Brain microvascular endothelial cell (primary cell): ENCODE measurements at regions not wholly inside any gene's neighbourhood (a gene's known extent, or its start where the extent isn't known, plus 50 kb on each side); places are given as distances from the start of the nearest gene placed in this dataset.
"Not testable (repeated sequence)": the region's sequence is repeated elsewhere in the genome, so short reads cannot be mapped to it uniquely, and the experiment has no call there.

Experiments used
- DNase-seq: peaks from one replicate; pipeline ENCODE4 v3.0.0-alpha.2; 2020
- H3K27ac ChIP-seq: fragments of 250-450 bp; sonication (Bioruptor Pico); 2 replicates; pipeline ENCODE4 v1.5.1; 2020; ENCODE audit warnings: mild to moderate bottlenecking, moderate library complexity
- H3K27me3 ChIP-seq: fragments of 250-450 bp; sonication (Bioruptor Pico); replicated peaks from 2 replicates; pipeline ENCODE4 v1.5.1; 2020; ENCODE audit warnings: mild to moderate bottlenecking
- H3K36me3 ChIP-seq: fragments of 250-450 bp; sonication (Bioruptor Pico); replicated peaks from 2 replicates; pipeline ENCODE4 v1.5.1; 2020; ENCODE audit warnings: mild to moderate bottlenecking
- H3K4me3 ChIP-seq: 2 replicates; pipeline ENCODE4 v1.5.1; 2011; ENCODE audit warnings: low read depth, mild to moderate bottlenecking, control low read depth, low read length, moderate library complexity
- CTCF ChIP-seq: IDR thresholded peaks from 2 replicates; pipeline ENCODE4 v1.5.1; 2011; ENCODE audit warnings: low read depth, mild to moderate bottlenecking, moderate library complexity, low read length, control low read depth, inconsistent platforms; ENCODE audit errors: missing control alignments
- in situ Hi-C: cut with HindIII; loops from 2 replicates; pipeline ENCODE4 v1.10.0; 2017; ENCODE audit warnings: low sequenced_read_pairs, low pct_ligation_motif_present

GRCh38 chr1:147052677-147053076, 114.6 kb downstream of the NBPF12 start:
- DNase-seq = no peak
- no peak for TF ChIP-seq CTCF
- no peak overlapping the region for H3K27ac ChIP-seq
- no peak overlapping the region for H3K4me3 ChIP-seq
- H3K27me3 ChIP-seq = no peaks in the 10 kb centered on the region
- in situ Hi-C loops = no loop called here
- H3K36me3 ChIP-seq = no peaks in the 10 kb centered on the region

GRCh38 chr1:147052143-147052542, 114.0 kb downstream of the NBPF12 start:
- Histone ChIP-seq H3K36me3 (no peaks in the 10 kb centered on the region), H3K27me3 (no peaks in the 10 kb centered on the region), H3K27ac (no peak overlapping the region), H3K4me3 (no peak overlapping the region)
- in situ Hi-C loops = no loop called here
- DNase-seq = no peak
- TF ChIP-seq CTCF = no peak

- Histone ChIP-seq H3K27me3 (no peaks in the 10 kb centered on the region), H3K27ac (no peak overlapping the region), H3K4me3 (no peak overlapping the region), H3K36me3 (no peaks in the 10 kb centered on the region)
- no peak for DNase-seq
- TF ChIP-seq CTCF = no peak
- in situ Hi-C loops = no loop called here
These were observed 113.0 kb downstream of the NBPF12 start for GRCh38 chr1:147051136-147051535.

- in situ Hi-C loops = no loop called here
These were observed 112.5 kb downstream of the NBPF12 start for GRCh38 chr1:147050654-147051053.

GRCh38 chr1:147046863-147047394, 108.8 kb downstream of the NBPF12 start:
- H3K27me3 ChIP-seq, H3K4me3 ChIP-seq, H3K27ac ChIP-seq, H3K36me3 ChIP-seq, DNase-seq, in situ Hi-C loops: not testable (repeated sequence)

More at GRCh38 chr1:147050654-147051053, 112.5 kb downstream of the NBPF12 start:
- H3K27me3 ChIP-seq = no peaks in the 10 kb centered on the region
- DNase-seq = no peak
- no peaks in the 10 kb centered on the region for H3K36me3 ChIP-seq
- no peak overlapping the region for H3K27ac ChIP-seq
- no peak overlapping the region for H3K4me3 ChIP-seq
- TF ChIP-seq CTCF = no peak

- no peak overlapping the region for H3K4me3 ChIP-seq
- no peak overlapping the region for H3K27ac ChIP-seq
- DNase-seq = no peak
- TF ChIP-seq CTCF = no peak
- H3K27me3 ChIP-seq = no peaks in the 10 kb centered on the region
- in situ Hi-C loops = no loop called here
- no peaks in the 10 kb centered on the region for H3K36me3 ChIP-seq
These were observed 108.2 kb downstream of the NBPF12 start for GRCh38 chr1:147046189-147046862.
